ENCODE measurements at regions not wholly inside any gene's neighbourhood (a gene's known extent, or its start where the extent isn't known, plus 50 kb on each side); places are given as distances from the start of the nearest gene placed in this dataset.

GRCh38 chr7:16235147-16236114 lies 185.9 kb downstream of the CRPPA start (continued):
- TF ChIP-seq ZBTB11 (CRISPR knock-in tag; IDR thresholded peaks at IDR 0.05) (no peak), RBM25 (IDR thresholded peaks at IDR 0.05; ENCODE audit: low read depth, low read length, severe bottlenecking) (no peak), RFX1 (IDR thresholded peaks at IDR 0.05) (no peak), ATF3 (IDR thresholded peaks at IDR 0.05) (peak; percentile 66), ATF3 (CRISPR knock-in tag; conservative IDR thresholded peaks at IDR 0.05) (no peak), CBFA2T2 (conservative IDR thresholded peaks at IDR 0.05) (no peak), NFE2L1 (tag; IDR thresholded peaks at IDR 0.05; ENCODE audit: borderline replicate concordance, low read depth) (peak; percentile 39; the same call in 1 of the 2 replicates), ZFP91 (CRISPR knock-in tag; IDR thresholded peaks at IDR 0.05) (no peak), ETS2 (tag; IDR thresholded peaks at IDR 0.05; ENCODE audit: borderline replicate concordance, poor library complexity, severe bottlenecking) (no peak), YBX1 (IDR thresholded peaks at IDR 0.05) (no peak), ARID3B (CRISPR knock-in tag; IDR thresholded peaks at IDR 0.05; ENCODE audit: borderline replicate concordance) (no peak), ZNF316 (IDR thresholded peaks at IDR 0.05) (peak; percentile 63), HDAC3 (IDR thresholded peaks at IDR 0.05; ENCODE audit: borderline replicate concordance, partially characterized antibody) (no peak), BRF1 (IDR thresholded peaks at IDR 0.05; ENCODE audit: borderline replicate concordance, extremely low read depth, insufficient read length) (no peak), DACH1 (IDR thresholded peaks at IDR 0.05; ENCODE audit: partially characterized antibody) (peak; percentile 7), L3MBTL2 (IDR thresholded peaks at IDR 0.05) (no peak), FOXO4 (CRISPR knock-in tag; IDR thresholded peaks at IDR 0.05) (no peak)
